ENCODE measurements at regions not wholly inside any gene's neighbourhood (a gene's known extent, or its start where the extent isn't known, plus 50 kb on each side); places are given as distances from the start of the nearest gene placed in this dataset.

DNA sequence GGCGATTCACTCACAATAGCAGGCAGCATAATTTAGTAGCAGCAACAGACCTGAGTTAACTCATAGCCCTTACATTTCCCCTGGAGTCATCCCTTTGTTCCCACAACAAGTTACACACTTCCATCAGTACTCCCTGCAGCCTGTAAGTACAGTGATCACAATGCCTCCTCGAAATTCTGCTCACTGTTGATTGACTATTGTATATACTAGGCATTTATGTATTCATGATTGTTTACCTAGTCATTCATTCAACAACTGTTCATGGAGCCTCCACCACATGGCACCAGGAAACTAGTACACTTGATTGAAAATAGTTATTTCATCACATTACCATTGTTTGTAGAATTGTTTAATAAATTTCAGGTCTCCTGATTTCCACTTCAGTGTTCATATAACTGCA is 71.4 kb upstream of the P3H2 start:
- Histone ChIP-seq H3K27me3 (ENCODE audit: insufficient read depth, poor library complexity, severe bottlenecking) (no peaks in the 10 kb centered on the region), H3K4me3 (replicated peaks; ENCODE audit: insufficient read depth, low read length) (no peak overlapping the region), H3K27ac (replicated peaks) (no peak overlapping the region)
- TF ChIP-seq, protein P1, sequence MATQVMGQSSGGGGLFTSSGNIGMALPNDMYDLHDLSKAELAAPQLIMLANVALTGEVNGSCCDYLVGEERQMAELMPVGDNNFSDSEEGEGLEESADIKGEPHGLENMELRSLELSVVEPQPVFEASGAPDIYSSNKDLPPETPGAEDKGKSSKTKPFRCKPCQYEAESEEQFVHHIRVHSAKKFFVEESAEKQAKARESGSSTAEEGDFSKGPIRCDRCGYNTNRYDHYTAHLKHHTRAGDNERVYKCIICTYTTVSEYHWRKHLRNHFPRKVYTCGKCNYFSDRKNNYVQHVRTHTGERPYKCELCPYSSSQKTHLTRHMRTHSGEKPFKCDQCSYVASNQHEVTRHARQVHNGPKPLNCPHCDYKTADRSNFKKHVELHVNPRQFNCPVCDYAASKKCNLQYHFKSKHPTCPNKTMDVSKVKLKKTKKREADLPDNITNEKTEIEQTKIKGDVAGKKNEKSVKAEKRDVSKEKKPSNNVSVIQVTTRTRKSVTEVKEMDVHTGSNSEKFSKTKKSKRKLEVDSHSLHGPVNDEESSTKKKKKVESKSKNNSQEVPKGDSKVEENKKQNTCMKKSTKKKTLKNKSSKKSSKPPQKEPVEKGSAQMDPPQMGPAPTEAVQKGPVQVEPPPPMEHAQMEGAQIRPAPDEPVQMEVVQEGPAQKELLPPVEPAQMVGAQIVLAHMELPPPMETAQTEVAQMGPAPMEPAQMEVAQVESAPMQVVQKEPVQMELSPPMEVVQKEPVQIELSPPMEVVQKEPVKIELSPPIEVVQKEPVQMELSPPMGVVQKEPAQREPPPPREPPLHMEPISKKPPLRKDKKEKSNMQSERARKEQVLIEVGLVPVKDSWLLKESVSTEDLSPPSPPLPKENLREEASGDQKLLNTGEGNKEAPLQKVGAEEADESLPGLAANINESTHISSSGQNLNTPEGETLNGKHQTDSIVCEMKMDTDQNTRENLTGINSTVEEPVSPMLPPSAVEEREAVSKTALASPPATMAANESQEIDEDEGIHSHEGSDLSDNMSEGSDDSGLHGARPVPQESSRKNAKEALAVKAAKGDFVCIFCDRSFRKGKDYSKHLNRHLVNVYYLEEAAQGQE (IDR thresholded peaks at IDR 0.05; ENCODE audit: insufficient replicate concordance, low read depth): no peak
- no peak for TF ChIP-seq POLR2AphosphoS5 (IDR thresholded peaks at IDR 0.05; ENCODE audit: low read depth)
- TF ChIP-seq, protein P2, sequence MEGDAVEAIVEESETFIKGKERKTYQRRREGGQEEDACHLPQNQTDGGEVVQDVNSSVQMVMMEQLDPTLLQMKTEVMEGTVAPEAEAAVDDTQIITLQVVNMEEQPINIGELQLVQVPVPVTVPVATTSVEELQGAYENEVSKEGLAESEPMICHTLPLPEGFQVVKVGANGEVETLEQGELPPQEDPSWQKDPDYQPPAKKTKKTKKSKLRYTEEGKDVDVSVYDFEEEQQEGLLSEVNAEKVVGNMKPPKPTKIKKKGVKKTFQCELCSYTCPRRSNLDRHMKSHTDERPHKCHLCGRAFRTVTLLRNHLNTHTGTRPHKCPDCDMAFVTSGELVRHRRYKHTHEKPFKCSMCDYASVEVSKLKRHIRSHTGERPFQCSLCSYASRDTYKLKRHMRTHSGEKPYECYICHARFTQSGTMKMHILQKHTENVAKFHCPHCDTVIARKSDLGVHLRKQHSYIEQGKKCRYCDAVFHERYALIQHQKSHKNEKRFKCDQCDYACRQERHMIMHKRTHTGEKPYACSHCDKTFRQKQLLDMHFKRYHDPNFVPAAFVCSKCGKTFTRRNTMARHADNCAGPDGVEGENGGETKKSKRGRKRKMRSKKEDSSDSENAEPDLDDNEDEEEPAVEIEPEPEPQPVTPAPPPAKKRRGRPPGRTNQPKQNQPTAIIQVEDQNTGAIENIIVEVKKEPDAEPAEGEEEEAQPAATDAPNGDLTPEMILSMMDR (IDR thresholded peaks at IDR 0.05; ENCODE audit: insufficient read depth, low read length): no peak
- no peak for TF ChIP-seq GABPA (IDR thresholded peaks at IDR 0.05; ENCODE audit: low read depth)
- no peak for TF ChIP-seq SPI1 (IDR thresholded peaks at IDR 0.05; ENCODE audit: borderline replicate concordance, low read depth)
- DNase-seq (ENCODE audit: low read depth in 1 of 2, low spot score in 1 of 2): no peak

DNA sequence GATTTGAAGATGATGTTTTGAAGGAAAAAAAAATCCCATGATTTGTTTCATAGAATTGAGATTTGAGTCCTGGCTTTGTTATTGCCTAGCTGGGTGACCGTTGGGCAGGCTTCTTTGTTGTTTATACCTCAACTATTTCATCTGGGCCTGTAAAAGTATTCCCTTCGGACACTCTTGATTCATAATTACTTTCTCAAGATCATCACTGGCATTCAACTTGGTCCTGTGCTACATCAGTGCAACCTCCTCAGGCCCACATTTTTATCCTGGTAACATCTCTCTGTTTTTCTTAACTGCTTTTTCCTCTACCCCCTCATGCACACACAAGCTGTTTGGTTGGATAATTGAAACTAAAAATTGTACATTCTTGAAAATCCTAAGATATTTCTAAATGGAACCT is 67.5 kb upstream of the P3H2 start:
- H3K27me3 ChIP-seq (ENCODE audit: insufficient read depth, poor library complexity, severe bottlenecking): no peaks in the 10 kb centered on the region
- TF ChIP-seq POLR2AphosphoS5 (IDR thresholded peaks at IDR 0.05; ENCODE audit: low read depth) (no peak), GABPA (IDR thresholded peaks at IDR 0.05; ENCODE audit: low read depth) (no peak), SPI1 (IDR thresholded peaks at IDR 0.05; ENCODE audit: borderline replicate concordance, low read depth) (no peak)
- TF ChIP-seq, protein P2 (IDR thresholded peaks at IDR 0.05; ENCODE audit: insufficient read depth, low read length): no peak
- TF ChIP-seq, protein P1 (IDR thresholded peaks at IDR 0.05; ENCODE audit: insufficient replicate concordance, low read depth): no peak
- DNase-seq (ENCODE audit: low read depth in 1 of 2, low spot score in 1 of 2): no peak
- no peak overlapping the region for H3K27ac ChIP-seq (replicated peaks)
- H3K4me3 ChIP-seq (replicated peaks; ENCODE audit: insufficient read depth, low read length): no peak overlapping the region

DNA sequence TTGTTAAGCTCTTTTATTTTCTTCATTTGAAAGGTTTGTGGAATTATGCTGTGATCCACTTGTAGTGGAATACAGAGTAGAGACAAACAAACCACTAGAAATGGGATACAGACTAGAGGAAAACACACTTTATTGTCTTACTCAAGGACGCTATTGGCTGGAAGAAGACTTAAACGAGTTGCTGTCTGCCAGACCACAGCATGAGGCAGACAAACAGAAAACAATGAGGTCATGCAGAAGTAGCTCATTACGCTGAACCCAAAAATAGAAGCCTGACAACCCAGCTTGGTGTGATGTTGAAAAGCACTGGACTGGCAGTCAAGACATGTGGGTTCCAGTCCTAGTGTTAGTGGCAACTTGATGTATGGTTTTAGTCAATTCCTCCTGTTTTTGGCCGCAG is 62.4 kb upstream of the P3H2 start:
- Histone ChIP-seq H3K27ac (replicated peaks) (no peak overlapping the region), H3K27me3 (ENCODE audit: insufficient read depth, poor library complexity, severe bottlenecking) (no peaks in the 10 kb centered on the region), H3K4me3 (replicated peaks; ENCODE audit: insufficient read depth, low read length) (no peak overlapping the region)
- no peak for DNase-seq (ENCODE audit: low read depth in 1 of 2, low spot score in 1 of 2)
- TF ChIP-seq SPI1 (IDR thresholded peaks at IDR 0.05; ENCODE audit: borderline replicate concordance, low read depth): no peak
- TF ChIP-seq GABPA (IDR thresholded peaks at IDR 0.05; ENCODE audit: low read depth): no peak
- no peak for TF ChIP-seq POLR2AphosphoS5 (IDR thresholded peaks at IDR 0.05; ENCODE audit: low read depth)
- TF ChIP-seq, protein P1 (IDR thresholded peaks at IDR 0.05; ENCODE audit: insufficient replicate concordance, low read depth): no peak
- TF ChIP-seq, protein P2 (IDR thresholded peaks at IDR 0.05; ENCODE audit: insufficient read depth, low read length): no peak

Measured in HL-60 (cell line).